Brain microvascular endothelial cell (primary cell): ENCODE measurements at regions not wholly inside any gene's neighbourhood (a gene's known extent, or its start where the extent isn't known, plus 50 kb on each side); places are given as distances from the start of the nearest gene placed in this dataset.

ENCODE experiments used
- DNase-seq: peaks from one replicate; pipeline ENCODE4 v3.0.0-alpha.2; 2020
- H3K27ac ChIP-seq: fragments of 250-450 bp; sonication (Bioruptor Pico); 2 replicates; pipeline ENCODE4 v1.5.1; 2020; ENCODE audit warnings: mild to moderate bottlenecking, moderate library complexity
- H3K27me3 ChIP-seq: fragments of 250-450 bp; sonication (Bioruptor Pico); replicated peaks from 2 replicates; pipeline ENCODE4 v1.5.1; 2020; ENCODE audit warnings: mild to moderate bottlenecking
- H3K36me3 ChIP-seq: fragments of 250-450 bp; sonication (Bioruptor Pico); replicated peaks from 2 replicates; pipeline ENCODE4 v1.5.1; 2020; ENCODE audit warnings: mild to moderate bottlenecking
- H3K4me3 ChIP-seq: 2 replicates; pipeline ENCODE4 v1.5.1; 2011; ENCODE audit warnings: low read depth, mild to moderate bottlenecking, control low read depth, low read length, moderate library complexity
- CTCF ChIP-seq: IDR thresholded peaks from 2 replicates; pipeline ENCODE4 v1.5.1; 2011; ENCODE audit warnings: low read depth, mild to moderate bottlenecking, moderate library complexity, low read length, control low read depth, inconsistent platforms; ENCODE audit errors: missing control alignments
- in situ Hi-C: cut with HindIII; loops from 2 replicates; pipeline ENCODE4 v1.10.0; 2017; ENCODE audit warnings: low sequenced_read_pairs, low pct_ligation_motif_present

- H3K36me3 ChIP-seq = no peaks in the 10 kb centered on the region
- in situ Hi-C loops = no loop called here
- no peak for TF ChIP-seq CTCF
- no peak for DNase-seq
- H3K4me3 ChIP-seq = no peak overlapping the region
- no peaks in the 10 kb centered on the region for H3K27me3 ChIP-seq
- no peak overlapping the region for H3K27ac ChIP-seq
Observed at GRCh38 chr13:72527333-72527732, 200.1 kb downstream of the MZT1 start.

GRCh38 chr13:72523593-72523992 lies 203.8 kb downstream of the MZT1 start:
- Histone ChIP-seq H3K4me3 (no peak overlapping the region), H3K36me3 (no peaks in the 10 kb centered on the region), H3K27ac (no peak overlapping the region), H3K27me3 (no peaks in the 10 kb centered on the region)
- no peak for TF ChIP-seq CTCF
- in situ Hi-C loops = no loop called here
- DNase-seq = no peak

GRCh38 chr13:72523049-72523448 lies 204.4 kb downstream of the MZT1 start:
- in situ Hi-C loops = no loop called here
- no peak for DNase-seq
- TF ChIP-seq CTCF = no peak
- Histone ChIP-seq H3K27ac (no peak overlapping the region), H3K36me3 (no peaks in the 10 kb centered on the region), H3K4me3 (no peak overlapping the region), H3K27me3 (no peaks in the 10 kb centered on the region)

GRCh38 chr13:72521940-72522661 lies 205.3 kb downstream of the MZT1 start:
- Histone ChIP-seq H3K36me3 (no peaks in the 10 kb centered on the region), H3K27ac (no peak overlapping the region), H3K4me3 (no peak overlapping the region), H3K27me3 (no peaks in the 10 kb centered on the region)
- in situ Hi-C loops = no loop called here
- no peak for TF ChIP-seq CTCF
- no peak for DNase-seq

- Histone ChIP-seq H3K36me3 (no peaks in the 10 kb centered on the region), H3K27me3 (no peaks in the 10 kb centered on the region), H3K4me3 (no peak overlapping the region), H3K27ac (peak overlapping the region; percentile 4)
- DNase-seq = peak; percentile 70
- in situ Hi-C loops = no loop called here
- no peak for TF ChIP-seq CTCF
Observed at GRCh38 chr13:72514146-72514545, 213.3 kb downstream of the MZT1 start.

- in situ Hi-C loops = no loop called here
- H3K4me3 ChIP-seq = no peak overlapping the region
- TF ChIP-seq CTCF = no peak
- no peaks in the 10 kb centered on the region for H3K27me3 ChIP-seq
- no peaks in the 10 kb centered on the region for H3K36me3 ChIP-seq
- no peak for DNase-seq
- no peak overlapping the region for H3K27ac ChIP-seq
Observed at GRCh38 chr13:72508392-72508791, 219.0 kb downstream of the MZT1 start.
